ENCODE measurements at regions not wholly inside any gene's neighbourhood (a gene's known extent, or its start where the extent isn't known, plus 50 kb on each side); places are given as distances from the start of the nearest gene placed in this dataset.

DNA sequence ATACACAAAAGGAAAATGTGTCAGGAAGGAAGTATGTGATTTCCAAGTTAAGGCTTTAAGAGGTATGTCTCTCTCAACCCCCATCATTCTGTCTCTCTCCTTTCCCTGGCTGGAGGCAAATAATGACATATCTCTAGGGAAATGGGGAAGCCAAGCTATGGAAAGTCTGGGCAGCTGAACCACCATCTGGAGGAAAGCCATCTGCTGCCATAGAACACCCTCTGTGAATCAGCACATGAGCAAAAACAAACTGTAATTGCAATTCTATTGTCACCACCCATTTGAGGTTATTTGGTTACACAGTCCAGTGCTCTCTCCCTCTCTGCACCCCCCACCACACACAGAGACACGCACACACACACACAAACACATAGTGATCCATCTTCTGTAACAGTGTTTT is 766.2 kb downstream of the FLRT2 start:
- TF ChIP-seq TAF1 (IDR thresholded peaks at IDR 0.05; ENCODE audit: borderline replicate concordance, insufficient read depth, low read length) (no peak), POLR2AphosphoS5 (IDR thresholded peaks at IDR 0.05; ENCODE audit: low read depth, low read length) (no peak)

All from PFSK-1 (cell line).